CD14-positive monocyte (primary cell): ENCODE measurements at regions not wholly inside any gene's neighbourhood (a gene's known extent, or its start where the extent isn't known, plus 50 kb on each side); places are given as distances from the start of the nearest gene placed in this dataset.

Source experiments
- DNase-seq, 3 donors: peaks; one replicate each; pipeline ENCODE4 v3.0.0-alpha.2; 2011 to 2022
- H2AFZ ChIP-seq: 2 replicates; pipeline ENCODE4 v1.6.0; 2012; ENCODE audit warnings: mild to moderate bottlenecking, low read depth, low read length, inconsistent platforms; ENCODE audit not compliant: insufficient read depth, poor library complexity, severe bottlenecking
- H3K27ac ChIP-seq, 2 donors: 1 replicate in 1 of 2; 2 replicates in 1 of 2; pipeline ENCODE4 v1.5.1; 2012 to 2013; ENCODE audit warnings: low read length in 2 of 2, control low read depth in 1 of 2, inconsistent platforms in 1 of 2, low read depth in 1 of 2, mild to moderate bottlenecking in 1 of 2
- H3K27me3 ChIP-seq, 2 donors: one replicate each; pipeline versions ENCODE4 v1.6.0 to v1.6.1; 2011 to 2013; ENCODE audit warnings: low read length in 2 of 2; ENCODE audit not compliant: control insufficient read depth in 2 of 2, insufficient read depth in 2 of 2
- H3K36me3 ChIP-seq, 2 donors: replicated peaks in 1 of 2; 1 replicate in 1 of 2; 2 replicates in 1 of 2; pipeline versions ENCODE4 v1.5.1 to v1.6.1; 2012 to 2013; ENCODE audit warnings: low read length in 2 of 2, control low read depth in 1 of 2, inconsistent platforms in 1 of 2, mild to moderate bottlenecking in 1 of 2; ENCODE audit not compliant: insufficient read depth in 2 of 2, control insufficient read depth in 1 of 2
- H3K4me1 ChIP-seq, 2 donors: 1 replicate in 1 of 2; 2 replicates in 1 of 2; pipeline versions ENCODE4 v1.5.1 to v1.6.1; 2012 to 2013; ENCODE audit warnings: low read length in 2 of 2, control low read depth in 1 of 2, inconsistent platforms in 1 of 2, mild to moderate bottlenecking in 1 of 2, moderate library complexity in 1 of 2; ENCODE audit not compliant: insufficient read depth in 2 of 2, control insufficient read depth in 1 of 2
- H3K4me2 ChIP-seq: replicated peaks from 2 replicates; pipeline ENCODE3; 2012; ENCODE audit warnings: low read length, moderate library complexity, mild to moderate bottlenecking; ENCODE audit not compliant: poor library complexity, severe bottlenecking; ENCODE audit errors: extremely low read depth
- H3K4me3 ChIP-seq, 3 experiments: fragments of 200-600 bp in 1 of 3; sonication (generic) in 1 of 3; replicated peaks in 1 of 3; 1 replicate in 2 of 3; 2 replicates in 1 of 3; pipeline ENCODE4 v1.5.1; 2011 to 2013; ENCODE audit warnings: low read length in 3 of 3, mild to moderate bottlenecking in 3 of 3, control low read depth in 2 of 3, low read depth in 2 of 3, inconsistent platforms in 1 of 3, moderate library complexity in 1 of 3
- H3K79me2 ChIP-seq: 2 replicates; pipeline ENCODE4 v1.6.0; 2012; ENCODE audit warnings: mild to moderate bottlenecking, control low read depth, inconsistent platforms, low read length, moderate library complexity; ENCODE audit not compliant: insufficient read depth
- H3K9ac ChIP-seq: 2 replicates; pipeline ENCODE4 v1.6.0; 2017; ENCODE audit warnings: low read length, mild to moderate bottlenecking; ENCODE audit not compliant: insufficient read depth, poor library complexity, severe bottlenecking
- H3K9me3 ChIP-seq, 2 donors: replicated peaks in 1 of 2; 1 replicate in 1 of 2; 2 replicates in 1 of 2; pipeline versions ENCODE4 v1.5.1 to v1.6.1; 2012 to 2013; ENCODE audit warnings: low read length in 2 of 2, control low read depth in 1 of 2; ENCODE audit not compliant: control insufficient read depth in 1 of 2, insufficient read depth in 1 of 2
- H4K20me1 ChIP-seq: 2 replicates; pipeline ENCODE4 v1.6.0; 2012; ENCODE audit warnings: mild to moderate bottlenecking, low read length, control low read depth, moderate library complexity; ENCODE audit not compliant: insufficient read depth
- H3K27ac Mint-ChIP-seq, 7 donors: one replicate each; pipeline ENCODE4 v1.8.0; 2020; ENCODE audit warnings: mild to moderate bottlenecking in 7 of 7, mixed read lengths in 7 of 7, moderate library complexity in 6 of 7, inconsistent platforms in 2 of 7
- H3K27me3 Mint-ChIP-seq, 3 donors: one replicate each; pipeline ENCODE4 v1.8.0; 2021 to 2022; ENCODE audit warnings: low read depth in 3 of 3, mild to moderate bottlenecking in 3 of 3, mixed read lengths in 3 of 3, moderate library complexity in 3 of 3, inconsistent platforms in 1 of 3
- H3K36me3 Mint-ChIP-seq, 2 donors: one replicate each; pipeline ENCODE4 v1.8.0; 2020; ENCODE audit warnings: mixed read lengths in 2 of 2, inconsistent platforms in 1 of 2, mild to moderate bottlenecking in 1 of 2
- H3K4me1 Mint-ChIP-seq: one replicate; pipeline ENCODE4 v1.8.0; 2020; ENCODE audit warnings: mild to moderate bottlenecking, mixed read lengths
- H3K4me3 Mint-ChIP-seq, 2 donors: one replicate each; pipeline ENCODE4 v1.8.0; 2020; ENCODE audit warnings: mild to moderate bottlenecking in 2 of 2, mixed read lengths in 2 of 2, moderate library complexity in 1 of 2
- H3K9me3 Mint-ChIP-seq, 7 donors: one replicate each; pipeline ENCODE4 v1.8.0; 2020 to 2022; ENCODE audit warnings: mixed read lengths in 7 of 7, mild to moderate bottlenecking in 6 of 7, moderate library complexity in 6 of 7, inconsistent platforms in 2 of 7
- CTCF ChIP-seq: fragments of 200-600 bp; IDR thresholded peaks from one replicate; pipeline ENCODE4 v1.8.0; 2022; ENCODE audit warnings: antibody characterized with exemption, mild to moderate bottlenecking
- WGBS: methylation state at CpG from one replicate; pipeline ENCODE4 v1.1.5; 2013; ENCODE audit warnings: missing lambda C conversion rate; ENCODE audit not compliant: insufficient coverage; 5-methylcytosine and 5-hydroxymethylcytosine counted together
- intact Hi-C, 2 donors: fragments of 100-400 bp; cut with micrococcal nuclease; formaldehyde crosslinking; loops; one replicate each; pipeline versions ENCODE4 v1.15.0 to v1.15.1; 2023

- no peaks in the 10 kb centered on the region for H3K36me3 ChIP-seq
- no peaks in the 10 kb centered on the region for H3K9me3 ChIP-seq
- H3K9ac ChIP-seq: no peak overlapping the region
- H3K27ac Mint-ChIP-seq: peak overlapping the region in 5 of 7 donors; percentile 41 to 67 (median 54)
- H3K9me3 Mint-ChIP-seq: peaks cover 0 to 4% (median 0%) of the 10 kb centered on the region in 7 donors
- peak overlapping the region in 1 of 3 experiments; percentile 35 for H3K4me3 ChIP-seq
- no peak for TF ChIP-seq CTCF
- WGBS: 4% methylated on average over 8 of the region's 11 CpGs
- peaks cover 0 to 5% of the 10 kb centered on the region in 2 donors for H3K27me3 ChIP-seq
- peaks cover 44% of the 10 kb centered on the region for H3K4me1 Mint-ChIP-seq
- no peak for DNase-seq
- peaks cover 7 to 11% (median 7%) of the 10 kb centered on the region in 3 donors for H3K27me3 Mint-ChIP-seq
- intact Hi-C loops: no loop called here
- H4K20me1 ChIP-seq: no peaks in the 10 kb centered on the region
- H3K79me2 ChIP-seq: no peaks in the 10 kb centered on the region
- H3K4me2 ChIP-seq: peak overlapping the region; percentile 36
- H3K36me3 Mint-ChIP-seq: peaks cover 0 to 8% of the 10 kb centered on the region in 2 donors
- peak overlapping the region; percentile 43 to 79 for H3K4me3 Mint-ChIP-seq
- peaks cover 27 to 34% of the 10 kb centered on the region in 2 donors for H3K4me1 ChIP-seq
- peak overlapping the region; percentile 46 for H2AFZ ChIP-seq
- H3K27ac ChIP-seq: no peak overlapping the region
These were observed 179.3 kb downstream of the ETS2 start for GRCh38 chr21:38984982-38985567.

GRCh38 chr21:38984568-38984967, 178.8 kb downstream of the ETS2 start:
- intact Hi-C loops: no loop called here
- Histone ChIP-seq H3K9me3 (no peaks in the 10 kb centered on the region), H3K4me2 (peak overlapping the region; percentile 36), H3K36me3 (no peaks in the 10 kb centered on the region), H3K27ac (no peak overlapping the region), H3K27me3 (no peaks in the 10 kb centered on the region), H3K4me3 (peak overlapping the region in 1 of 3 experiments; percentile 35), H3K9ac (no peak overlapping the region), H4K20me1 (no peaks in the 10 kb centered on the region), H2AFZ (peak overlapping the region; percentile 46), H3K79me2 (no peaks in the 10 kb centered on the region), H3K4me1 (peaks cover 32 to 39% of the 10 kb centered on the region in 2 donors)
- peaks cover 0 to 8% of the 10 kb centered on the region in 2 donors for H3K36me3 Mint-ChIP-seq
- H3K4me1 Mint-ChIP-seq: peaks cover 45% of the 10 kb centered on the region
- WGBS: 0% methylated on average over 2 of the region's 4 CpGs
- peak overlapping the region in 1 of 2 donors; percentile 41 for H3K4me3 Mint-ChIP-seq
- H3K27ac Mint-ChIP-seq: peak overlapping the region in 2 of 7 donors; percentile 60
- peaks cover 3 to 7% (median 6%) of the 10 kb centered on the region in 3 donors for H3K27me3 Mint-ChIP-seq
- TF ChIP-seq CTCF: no peak
- H3K9me3 Mint-ChIP-seq: peaks cover 0 to 4% (median 0%) of the 10 kb centered on the region in 7 donors
- no peak for DNase-seq
